ENCODE measurements at regions not wholly inside any gene's neighbourhood (a gene's known extent, or its start where the extent isn't known, plus 50 kb on each side); places are given as distances from the start of the nearest gene placed in this dataset.

GRCh38 chr2:6065703-6066102 lies 373.5 kb downstream of the SOX11 start:
- H3K4me3 Mint-ChIP-seq, result no peak overlapping the region
- no peak for DNase-seq
- CTCF ChIA-PET, result no interaction called here
- H3K9me3 Mint-ChIP-seq (ENCODE audit: low read depth), result no peaks in the 10 kb centered on the region
- no peaks in the 10 kb centered on the region for H3K36me3 Mint-ChIP-seq (ENCODE audit: low read depth)
- H3K27me3 Mint-ChIP-seq, result no peaks in the 10 kb centered on the region
- no peaks in the 10 kb centered on the region for H3K4me1 Mint-ChIP-seq
- intact Hi-C loops (cut with DNase I, micrococcal nuclease), result no loop called here
- ATAC-seq, result no peak
- POLR2A ChIA-PET, result no interaction called here
- H3K27ac Mint-ChIP-seq, result no peak overlapping the region

GRCh38 chr2:6067089-6067488 lies 374.9 kb downstream of the SOX11 start:
- no peak for ATAC-seq
- intact Hi-C loops (cut with DNase I, micrococcal nuclease), result no loop called here
- POLR2A ChIA-PET, result no interaction called here

GRCh38 chr2:6067806-6068205 lies 375.6 kb downstream of the SOX11 start:
- Mint-ChIP-seq H3K4me1 (no peaks in the 10 kb centered on the region), H3K9me3 (ENCODE audit: low read depth) (no peaks in the 10 kb centered on the region), H3K27me3 (no peaks in the 10 kb centered on the region), H3K4me3 (no peak overlapping the region), H3K36me3 (ENCODE audit: low read depth) (no peaks in the 10 kb centered on the region), H3K27ac (no peak overlapping the region)
- ATAC-seq (no peak), DNase-seq (no peak)
- POLR2A ChIA-PET, result no interaction called here
- intact Hi-C loops (cut with DNase I, micrococcal nuclease), result no loop called here
- CTCF ChIA-PET, result interaction anchor here (1.1 kb wide), 1 partner anchor 464 kb away, joined by 3 read pairs; no protein-coding TSS in a partner anchor

More at GRCh38 chr2:6067089-6067488, 374.9 kb downstream of the SOX11 start:
- H3K36me3 Mint-ChIP-seq (ENCODE audit: low read depth), result no peaks in the 10 kb centered on the region
- DNase-seq, result no peak
- no peak overlapping the region for H3K4me3 Mint-ChIP-seq
- H3K4me1 Mint-ChIP-seq, result no peaks in the 10 kb centered on the region
- H3K9me3 Mint-ChIP-seq (ENCODE audit: low read depth), result no peaks in the 10 kb centered on the region
- H3K27ac Mint-ChIP-seq, result no peak overlapping the region
- no peaks in the 10 kb centered on the region for H3K27me3 Mint-ChIP-seq
- CTCF ChIA-PET, result interaction anchor here (1.1 kb wide), 1 partner anchor 465 kb away, joined by 3 read pairs; no protein-coding TSS in a partner anchor

GRCh38 chr2:6068429-6068828 lies 376.2 kb downstream of the SOX11 start:
- DNase-seq (no peak), ATAC-seq (no peak)
- Mint-ChIP-seq H3K9me3 (ENCODE audit: low read depth) (no peaks in the 10 kb centered on the region), H3K4me3 (no peak overlapping the region), H3K4me1 (no peaks in the 10 kb centered on the region), H3K36me3 (ENCODE audit: low read depth) (no peaks in the 10 kb centered on the region), H3K27me3 (no peaks in the 10 kb centered on the region), H3K27ac (no peak overlapping the region)
- POLR2A ChIA-PET, result no interaction called here
- CTCF ChIA-PET, result interaction anchor here (1.1 kb wide), 1 partner anchor 464 kb away, joined by 3 read pairs; no protein-coding TSS in a partner anchor
- intact Hi-C loops (cut with DNase I, micrococcal nuclease), result no loop called here

- ATAC-seq (no peak), DNase-seq (no peak)
- H3K36me3 Mint-ChIP-seq (ENCODE audit: low read depth), result no peaks in the 10 kb centered on the region
- no peak overlapping the region for H3K27ac Mint-ChIP-seq
- no peaks in the 10 kb centered on the region for H3K9me3 Mint-ChIP-seq (ENCODE audit: low read depth)
- CTCF ChIA-PET, result no interaction called here
- intact Hi-C loops (cut with DNase I, micrococcal nuclease), result no loop called here
- no peaks in the 10 kb centered on the region for H3K27me3 Mint-ChIP-seq
- no peak overlapping the region for H3K4me3 Mint-ChIP-seq
- H3K4me1 Mint-ChIP-seq, result no peaks in the 10 kb centered on the region
- POLR2A ChIA-PET, result no interaction called here
Observed at GRCh38 chr2:6069381-6069780, 377.2 kb downstream of the SOX11 start.

- intact Hi-C loops (cut with DNase I, micrococcal nuclease), result no loop called here
- Mint-ChIP-seq H3K4me3 (no peak overlapping the region), H3K27me3 (no peaks in the 10 kb centered on the region), H3K9me3 (ENCODE audit: low read depth) (no peaks in the 10 kb centered on the region), H3K27ac (no peak overlapping the region), H3K36me3 (ENCODE audit: low read depth) (no peaks in the 10 kb centered on the region), H3K4me1 (no peaks in the 10 kb centered on the region)
- ChIA-PET CTCF (no interaction called here), POLR2A (no interaction called here)
- ATAC-seq, result no peak
- no peak for DNase-seq
Observed at GRCh38 chr2:6071519-6071918, 379.3 kb downstream of the SOX11 start.

- no peaks in the 10 kb centered on the region for H3K9me3 Mint-ChIP-seq (ENCODE audit: low read depth)
- intact Hi-C loops (cut with DNase I, micrococcal nuclease), result no loop called here
- no peaks in the 10 kb centered on the region for H3K4me1 Mint-ChIP-seq
- H3K4me3 Mint-ChIP-seq, result no peak overlapping the region
- DNase-seq (no peak), ATAC-seq (no peak)
- H3K27me3 Mint-ChIP-seq, result no peaks in the 10 kb centered on the region
- H3K27ac Mint-ChIP-seq, result no peak overlapping the region
- CTCF ChIA-PET, result no interaction called here
- no peaks in the 10 kb centered on the region for H3K36me3 Mint-ChIP-seq (ENCODE audit: low read depth)
- POLR2A ChIA-PET, result no interaction called here
Observed at GRCh38 chr2:6072276-6072675, 380.1 kb downstream of the SOX11 start.

- no peaks in the 10 kb centered on the region for H3K36me3 Mint-ChIP-seq (ENCODE audit: low read depth)
- no peak overlapping the region for H3K4me3 Mint-ChIP-seq
- no peaks in the 10 kb centered on the region for H3K4me1 Mint-ChIP-seq
- POLR2A ChIA-PET, result no interaction called here
- intact Hi-C loops (cut with DNase I, micrococcal nuclease), result no loop called here
- H3K27ac Mint-ChIP-seq, result no peak overlapping the region
- H3K27me3 Mint-ChIP-seq, result no peaks in the 10 kb centered on the region
- CTCF ChIA-PET, result no interaction called here
- H3K9me3 Mint-ChIP-seq (ENCODE audit: low read depth), result no peaks in the 10 kb centered on the region
- ATAC-seq (no peak), DNase-seq (no peak)
Observed at GRCh38 chr2:6072768-6073167, 380.6 kb downstream of the SOX11 start.

- H3K4me3 Mint-ChIP-seq, result no peak overlapping the region
Observed at GRCh38 chr2:6073191-6074088, 381.3 kb downstream of the SOX11 start.

GRCh38 chr2:6074089-6074643 lies 382.0 kb downstream of the SOX11 start:
- POLR2A ChIA-PET, result no interaction called here
- CTCF ChIA-PET, result no interaction called here
- ATAC-seq (no peak), DNase-seq (no peak)
- no peak overlapping the region for H3K27ac Mint-ChIP-seq
- H3K4me1 Mint-ChIP-seq, result no peaks in the 10 kb centered on the region
- H3K9me3 Mint-ChIP-seq (ENCODE audit: low read depth), result no peaks in the 10 kb centered on the region
- intact Hi-C loops (cut with DNase I, micrococcal nuclease), result no loop called here
- H3K27me3 Mint-ChIP-seq, result no peaks in the 10 kb centered on the region
- no peak overlapping the region for H3K4me3 Mint-ChIP-seq
- H3K36me3 Mint-ChIP-seq (ENCODE audit: low read depth), result no peaks in the 10 kb centered on the region

More at GRCh38 chr2:6073191-6074088, 381.3 kb downstream of the SOX11 start:
- DNase-seq (peak; percentile 4), ATAC-seq (no peak)
- Mint-ChIP-seq H3K4me1 (no peaks in the 10 kb centered on the region), H3K27ac (no peak overlapping the region), H3K36me3 (ENCODE audit: low read depth) (no peaks in the 10 kb centered on the region), H3K27me3 (no peaks in the 10 kb centered on the region), H3K9me3 (ENCODE audit: low read depth) (no peaks in the 10 kb centered on the region)
- CTCF ChIA-PET, result no interaction called here
- POLR2A ChIA-PET, result no interaction called here
- intact Hi-C loops (cut with DNase I, micrococcal nuclease), result no loop called here

GRCh38 chr2:6077585-6077984 lies 385.4 kb downstream of the SOX11 start:
- DNase-seq, result no peak
- Mint-ChIP-seq H3K27me3 (no peaks in the 10 kb centered on the region), H3K36me3 (ENCODE audit: low read depth) (no peaks in the 10 kb centered on the region), H3K9me3 (ENCODE audit: low read depth) (no peaks in the 10 kb centered on the region), H3K4me3 (no peak overlapping the region), H3K27ac (no peak overlapping the region), H3K4me1 (no peaks in the 10 kb centered on the region)
- ChIA-PET CTCF (no interaction called here), POLR2A (no interaction called here)
- intact Hi-C loops (cut with DNase I, micrococcal nuclease), result no loop called here
- ATAC-seq, result no peak

GRCh38 chr2:6078414-6078813 lies 386.2 kb downstream of the SOX11 start:
- no peaks in the 10 kb centered on the region for H3K36me3 Mint-ChIP-seq (ENCODE audit: low read depth)
- intact Hi-C loops (cut with DNase I, micrococcal nuclease), result no loop called here
- no peak overlapping the region for H3K4me3 Mint-ChIP-seq
- H3K9me3 Mint-ChIP-seq (ENCODE audit: low read depth), result no peaks in the 10 kb centered on the region
- H3K27me3 Mint-ChIP-seq, result no peaks in the 10 kb centered on the region
- ATAC-seq (no peak), DNase-seq (no peak)
- ChIA-PET CTCF (no interaction called here), POLR2A (no interaction called here)
- H3K27ac Mint-ChIP-seq, result no peak overlapping the region
- H3K4me1 Mint-ChIP-seq, result no peaks in the 10 kb centered on the region
